ENCODE measurements at regions not wholly inside any gene's neighbourhood (a gene's known extent, or its start where the extent isn't known, plus 50 kb on each side); places are given as distances from the start of the nearest gene placed in this dataset.

GRCh38 chr16:52725461-52725860 is 178.5 kb upstream of the TOX3 start:
- no peak overlapping the region for H3K4me3 ChIP-seq
- CTCF ChIA-PET (ENCODE audit: low intra/inter-chr PET ratio), result no interaction called here
- H4K20me1 ChIP-seq (replicated peaks; ENCODE audit: control insufficient read depth, insufficient read depth, low read length), result no peaks in the 10 kb centered on the region

GRCh38 chr16:52725043-52725442 is 178.1 kb upstream of the TOX3 start:
- Histone ChIP-seq H3K27ac (ENCODE audit: extremely low read depth, low read depth, low read length) (no peak overlapping the region), H3K27me3 (ENCODE audit: control insufficient read depth in 2 of 2, insufficient read depth in 2 of 2, low read length in 2 of 2) (no peaks in the 10 kb centered on the region), H3K4me3 (no peak overlapping the region), H3K9ac (ENCODE audit: insufficient read depth in 1 of 2, low read depth in 2 of 2, low read length in 2 of 2) (no peak overlapping the region), H4K20me1 (replicated peaks; ENCODE audit: control insufficient read depth, insufficient read depth, low read length) (no peaks in the 10 kb centered on the region), H3K36me3 (ENCODE audit: control insufficient read depth, insufficient read depth, low read length) (no peaks in the 10 kb centered on the region), H3K4me1 (replicated peaks in 1 of 2; ENCODE audit: control insufficient read depth in 2 of 2, insufficient read depth in 2 of 2, low read length in 2 of 2) (no peaks in the 10 kb centered on the region), H3K9me3 (replicated peaks; ENCODE audit: control insufficient read depth, insufficient read depth, low read depth, low read length) (no peaks in the 10 kb centered on the region), H3K9me1 (ENCODE audit: control insufficient read depth, insufficient read depth, low read length) (no peaks in the 10 kb centered on the region), H3K79me2 (ENCODE audit: control insufficient read depth, insufficient read depth, low read length) (no peaks in the 10 kb centered on the region), H3K4me2 (ENCODE audit: insufficient read depth, low read length) (no peak overlapping the region), H2AFZ (ENCODE audit: low read depth, low read length) (no peak overlapping the region)
- ChIA-PET POLR2A (no interaction called here), CTCF (ENCODE audit: low intra/inter-chr PET ratio) (no interaction called here)
- 0% methylated on average over 3 of the region's 3 CpGs for WGBS (ENCODE audit: insufficient coverage, low coverage, missing lambda C conversion rate)
- ATAC-seq, result no peak
- FAIRE-seq, result no peak
- BruUV-seq (replicated peaks), result no TSS peak
- intact Hi-C loops (cut with micrococcal nuclease) (no loop called here), in situ Hi-C loops (cut with MboI) (no loop called here)
- no peak for DNase-seq (ENCODE audit: extremely low read depth in 1 of 4, low spot score in 3 of 4)
- TF ChIP-seq NR0B1 (IDR thresholded peaks at IDR 0.05; ENCODE audit: partially characterized antibody) (no peak), DIDO1 (tag; IDR thresholded peaks at IDR 0.05; ENCODE audit: low read depth) (no peak), ETV5 (CRISPR knock-in tag; IDR thresholded peaks at IDR 0.05; ENCODE audit: low read depth) (no peak), PPARD (CRISPR knock-in tag; IDR thresholded peaks at IDR 0.05) (no peak), HMG20A (CRISPR knock-in tag; conservative IDR thresholded peaks at IDR 0.05) (no peak), CHAMP1 (IDR thresholded peaks at IDR 0.05) (no peak), PURB (CRISPR knock-in tag; IDR thresholded peaks at IDR 0.05; ENCODE audit: low read depth) (no peak), ARNT (IDR thresholded peaks at IDR 0.05) (no peak), TRIM28 (IDR thresholded peaks at IDR 0.05) (no peak), SMARCA4 (IDR thresholded peaks at IDR 0.05) (no peak), LARP7 (IDR thresholded peaks at IDR 0.05) (no peak)

More at GRCh38 chr16:52725461-52725860, 178.5 kb upstream of the TOX3 start:
- no peak overlapping the region for H3K4me2 ChIP-seq (ENCODE audit: insufficient read depth, low read length)
- H2AFZ ChIP-seq (ENCODE audit: low read depth, low read length), result no peak overlapping the region
- no TSS peak for BruUV-seq (replicated peaks)
- no peaks in the 10 kb centered on the region for H3K36me3 ChIP-seq (ENCODE audit: control insufficient read depth, insufficient read depth, low read length)
- no peak overlapping the region for H3K9ac ChIP-seq (ENCODE audit: insufficient read depth in 1 of 2, low read depth in 2 of 2, low read length in 2 of 2)
- H3K4me1 ChIP-seq (replicated peaks in 1 of 2; ENCODE audit: control insufficient read depth in 2 of 2, insufficient read depth in 2 of 2, low read length in 2 of 2), result no peaks in the 10 kb centered on the region
- TF ChIP-seq TAF1 (IDR thresholded peaks at IDR 0.05; ENCODE audit: control insufficient read depth, extremely low read depth, insufficient read depth, low read length, severe bottlenecking), result no peak
- TF ChIP-seq, protein P1, sequence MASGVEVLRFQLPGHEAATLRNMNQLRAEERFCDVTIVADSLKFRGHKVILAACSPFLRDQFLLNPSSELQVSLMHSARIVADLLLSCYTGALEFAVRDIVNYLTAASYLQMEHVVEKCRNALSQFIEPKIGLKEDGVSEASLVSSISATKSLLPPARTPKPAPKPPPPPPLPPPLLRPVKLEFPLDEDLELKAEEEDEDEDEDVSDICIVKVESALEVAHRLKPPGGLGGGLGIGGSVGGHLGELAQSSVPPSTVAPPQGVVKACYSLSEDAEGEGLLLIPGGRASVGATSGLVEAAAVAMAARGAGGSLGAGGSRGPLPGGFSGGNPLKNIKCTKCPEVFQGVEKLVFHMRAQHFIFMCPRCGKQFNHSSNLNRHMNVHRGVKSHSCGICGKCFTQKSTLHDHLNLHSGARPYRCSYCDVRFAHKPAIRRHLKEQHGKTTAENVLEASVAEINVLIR (CRISPR knock-in tag; IDR thresholded peaks at IDR 0.05), result no peak
- no peak for TF ChIP-seq YY1 (IDR thresholded peaks at IDR 0.05; ENCODE audit: borderline replicate concordance in 1 of 3, control insufficient read depth in 1 of 3, extremely low read depth in 1 of 3, insufficient read depth in 3 of 3, insufficient read length in 1 of 3, insufficient replicate concordance in 2 of 3, low read depth in 1 of 3, low read length in 2 of 3)
- no peak for TF ChIP-seq RUNX1 (IDR thresholded peaks at IDR 0.05; ENCODE audit: low read depth)
- H3K9me3 ChIP-seq (replicated peaks; ENCODE audit: control insufficient read depth, insufficient read depth, low read depth, low read length), result no peaks in the 10 kb centered on the region
- intact Hi-C loops (cut with micrococcal nuclease), result no loop called here
- FAIRE-seq (no peak), DNase-seq (ENCODE audit: extremely low read depth in 1 of 4, low spot score in 3 of 4) (no peak), ATAC-seq (no peak)
- in situ Hi-C loops (cut with MboI), result no loop called here
- H3K27me3 ChIP-seq (ENCODE audit: control insufficient read depth in 2 of 2, insufficient read depth in 2 of 2, low read length in 2 of 2), result no peaks in the 10 kb centered on the region
- H3K9me1 ChIP-seq (ENCODE audit: control insufficient read depth, insufficient read depth, low read length), result no peaks in the 10 kb centered on the region
- H3K27ac ChIP-seq (ENCODE audit: extremely low read depth, low read depth, low read length), result no peak overlapping the region
- POLR2A ChIA-PET, result no interaction called here
- no peaks in the 10 kb centered on the region for H3K79me2 ChIP-seq (ENCODE audit: control insufficient read depth, insufficient read depth, low read length)
- 0% methylated on average over 1 of the region's 1 CpG for WGBS (ENCODE audit: insufficient coverage, low coverage, missing lambda C conversion rate)
